SH-SY5Y (cell line): ENCODE measurements at regions not wholly inside any gene's neighbourhood (a gene's known extent, or its start where the extent isn't known, plus 50 kb on each side); places are given as distances from the start of the nearest gene placed in this dataset.

Source experiments
- GATA2 ChIP-seq: IDR thresholded peaks from 2 replicates; pipeline ENCODE4 v1.6.1; 2011; ENCODE audit warnings: mild to moderate bottlenecking, low read depth, low read length
- GATA3 ChIP-seq: IDR thresholded peaks from 2 replicates; pipeline ENCODE4 v1.6.1; 2011; ENCODE audit warnings: low read depth, mild to moderate bottlenecking, low read length, moderate library complexity

- TF ChIP-seq GATA3, result no peak
- TF ChIP-seq GATA2, result no peak
Observed at GRCh38 chr9:4421847-4422246, 68.4 kb upstream of the SLC1A1 start.
